ENCODE measurements at regions not wholly inside any gene's neighbourhood (a gene's known extent, or its start where the extent isn't known, plus 50 kb on each side); places are given as distances from the start of the nearest gene placed in this dataset.
"Not testable (repeated sequence)": the region's sequence is repeated elsewhere in the genome, so short reads cannot be mapped to it uniquely, and the experiment has no call there.

DNA sequence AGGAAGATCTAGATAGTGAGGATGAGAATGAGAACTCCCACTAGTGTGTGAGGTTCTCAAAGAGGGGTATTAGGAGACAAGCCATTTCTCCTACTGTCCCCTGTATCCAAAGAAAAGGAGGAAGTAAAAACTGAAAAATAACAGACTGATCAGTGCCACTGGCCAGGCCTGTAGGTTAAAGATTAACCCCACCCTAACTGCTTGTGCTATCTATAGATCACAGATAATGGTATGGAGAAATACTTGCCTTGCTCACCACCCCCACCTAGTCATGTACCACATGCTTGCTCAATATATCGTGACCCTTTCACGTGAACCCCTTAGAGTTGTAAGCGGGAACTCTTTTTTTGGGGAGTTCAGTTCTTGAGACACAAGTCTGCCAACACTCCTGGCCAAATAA, 519.7 kb upstream of the FRG2C start:
- no peaks in the 10 kb centered on the region for H3K27me3 ChIP-seq
- H3K4me3 ChIP-seq: no peak overlapping the region
- TF ChIP-seq Cebpa-rat (IDR thresholded peaks at IDR 0.05): no peak
- H3K36me3 ChIP-seq: no peaks in the 10 kb centered on the region
- H3K27ac ChIP-seq: no peak overlapping the region
- peaks cover 0 to 4% (median 0%) of the 10 kb centered on the region in 10 experiments; a peak in 1 of 20 replicates for H3K4me1 ChIP-seq
- peaks cover 0 to 8% (median 2%) of the 10 kb centered on the region in 11 experiments; a peak in 7 of 22 replicates for H3K9me3 ChIP-seq (replicated peaks in 1 of 11)
- H3K4me2 ChIP-seq: no peak overlapping the region
- no peak overlapping the region for H3K9ac ChIP-seq
- no peaks in the 10 kb centered on the region for H4K20me1 ChIP-seq

DNA sequence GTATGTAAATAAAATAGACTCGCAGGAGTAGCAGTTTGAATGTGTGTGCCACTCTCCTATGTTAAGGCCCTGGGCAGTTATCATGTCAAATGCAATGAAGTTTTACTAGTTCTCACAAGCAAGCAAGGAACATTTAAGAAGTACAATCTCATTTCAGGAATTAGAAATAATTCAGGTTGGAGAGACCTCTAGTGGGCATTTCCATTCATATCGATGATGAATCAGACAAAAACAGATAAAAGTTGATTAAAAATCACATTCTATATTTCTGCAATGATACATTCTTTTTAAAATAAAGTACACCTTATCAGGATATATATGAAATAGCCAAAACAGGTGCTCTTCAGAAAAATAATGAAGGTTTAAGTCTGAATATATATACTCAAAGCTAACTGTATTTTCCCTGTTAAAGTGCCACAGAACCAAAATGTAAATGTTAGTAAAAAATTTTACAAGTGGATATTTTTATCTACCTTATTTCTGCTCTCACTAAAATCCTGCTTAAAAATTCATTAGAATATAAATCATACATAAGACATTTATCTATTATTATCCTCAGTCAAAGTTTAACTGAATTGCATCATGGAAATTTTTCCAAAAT, 492.4 kb upstream of the FRG2C start:
- no peaks in the 10 kb centered on the region for H3K36me3 ChIP-seq
- H3K27me3 ChIP-seq: no peaks in the 10 kb centered on the region
- TF ChIP-seq Cebpa-rat (IDR thresholded peaks at IDR 0.05): no peak
- no peak overlapping the region for H3K4me2 ChIP-seq
- H4K20me1 ChIP-seq: no peaks in the 10 kb centered on the region
- peaks cover 0 to 3% (median 0%) of the 10 kb centered on the region in 10 experiments; a peak in 5 of 20 replicates for H3K4me1 ChIP-seq
- no peak overlapping the region for H3K4me3 ChIP-seq
- no peak overlapping the region for H3K27ac ChIP-seq
- no peaks in the 10 kb centered on the region for H3K9me3 ChIP-seq (replicated peaks in 1 of 11)
- no peak overlapping the region for H3K9ac ChIP-seq

DNA sequence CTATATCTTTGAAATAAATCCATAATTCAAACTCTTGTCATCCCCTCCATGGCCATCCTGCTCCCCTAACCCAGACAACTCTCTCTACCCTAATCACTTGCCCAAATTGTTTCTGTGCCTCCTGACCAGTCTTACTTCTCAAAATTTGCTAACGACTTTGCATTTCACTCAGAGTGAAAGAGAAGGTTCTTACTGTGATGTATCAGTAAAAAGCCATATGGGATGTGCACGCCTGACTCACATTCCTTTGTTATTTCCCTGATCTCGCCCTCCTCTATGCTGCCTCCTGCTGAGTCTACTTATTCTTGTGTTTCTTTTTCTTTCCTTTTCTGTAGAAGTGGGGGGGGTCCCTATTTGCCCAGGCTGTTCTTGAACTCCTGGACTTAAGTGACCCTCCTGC, 487.2 kb upstream of the FRG2C start:
- H3K4me3 ChIP-seq: no peak overlapping the region
- H3K4me2 ChIP-seq: peak overlapping the region in 7 of 11 experiments; percentile 6 to 65 (median 24); a peak in 7 of 22 replicates
- TF ChIP-seq Cebpa-rat (IDR thresholded peaks at IDR 0.05): no peak

DNA sequence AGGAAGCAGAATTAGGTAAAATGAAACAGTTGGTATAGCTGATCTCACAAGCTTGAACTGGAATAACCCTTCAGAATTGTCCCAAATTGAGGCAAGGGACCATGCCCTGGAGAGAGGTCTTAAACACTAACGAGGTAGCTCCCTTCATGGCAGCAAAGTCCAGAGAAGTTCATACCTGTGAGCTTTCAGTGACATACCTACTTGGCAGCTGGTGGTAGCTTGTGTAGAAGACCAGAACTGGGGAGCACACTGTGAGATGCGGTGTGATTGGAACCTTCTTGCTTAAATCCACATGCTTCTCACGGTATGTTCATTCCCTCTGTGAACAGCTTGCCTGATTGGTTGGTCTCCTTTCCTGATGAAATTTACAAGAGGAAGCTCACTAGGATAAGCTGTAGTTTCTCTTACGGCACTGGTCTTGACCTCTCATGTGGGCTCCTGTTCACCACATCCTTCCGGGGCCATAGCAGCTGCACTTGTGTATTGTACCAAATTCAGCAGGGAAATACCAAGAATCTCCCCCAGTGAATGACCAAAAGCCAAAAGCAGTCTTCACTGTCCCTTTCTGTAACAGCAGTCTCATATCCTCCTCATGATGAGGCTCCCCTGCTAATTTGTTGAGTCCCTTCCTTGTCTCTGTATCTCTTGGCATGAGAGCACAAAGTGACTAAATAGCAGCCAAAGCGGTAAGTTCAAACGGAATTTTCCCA, 483.7 kb upstream of the FRG2C start:
- Histone ChIP-seq H4K20me1 (no peaks in the 10 kb centered on the region), H3K4me2 (peak overlapping the region; percentile 55 to 85 (median 68)), H3K4me1 (peaks cover 33 to 50% (median 44%) of the 10 kb centered on the region in 10 experiments), H3K27ac (peak overlapping the region in 10 of 11 experiments; percentile 5 to 59 (median 46); a peak in 17 of 22 replicates), H3K9me3 (replicated peaks in 1 of 11) (peaks cover 0 to 10% (median 0%) of the 10 kb centered on the region in 11 experiments; a peak in 3 of 22 replicates), H3K36me3 (no peaks in the 10 kb centered on the region), H3K9ac (0 out of 22 replicates have a peak overlapping the region, but pooled peaks of 1 of the 11 experiments have one; percentile 29), H3K4me3 (peak overlapping the region in 1 of 10 experiments; percentile 2; a peak in 1 of 20 replicates), H3K27me3 (no peaks in the 10 kb centered on the region)
- TF ChIP-seq Cebpa-rat (IDR thresholded peaks at IDR 0.05): no peak

More for the DNA sequence above, 487.2 kb upstream of the FRG2C start:
- no peaks in the 10 kb centered on the region for H4K20me1 ChIP-seq
- no peak overlapping the region for H3K27ac ChIP-seq
- peaks cover 33 to 48% (median 44%) of the 10 kb centered on the region in 10 experiments for H3K4me1 ChIP-seq
- H3K9me3 ChIP-seq (replicated peaks in 1 of 11): no peaks in the 10 kb centered on the region
- H3K36me3 ChIP-seq: no peaks in the 10 kb centered on the region
- no peaks in the 10 kb centered on the region for H3K27me3 ChIP-seq
- no peak overlapping the region for H3K9ac ChIP-seq

DNA sequence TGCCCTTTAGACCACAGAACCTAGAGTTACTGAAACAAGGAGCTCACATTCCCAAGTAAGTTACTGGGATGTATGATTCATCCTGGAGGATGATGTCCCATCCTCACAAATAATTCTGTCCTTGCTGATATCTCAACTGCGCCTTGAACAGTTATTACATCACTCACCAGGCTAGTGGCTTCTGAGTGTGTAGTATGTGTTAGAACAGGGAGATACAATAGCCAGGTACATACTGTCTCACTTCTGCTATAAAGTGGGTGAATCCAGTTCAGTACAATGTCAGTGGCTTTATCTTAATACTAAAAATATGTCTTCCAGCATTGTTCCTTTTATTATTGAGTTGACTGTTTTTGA, 483.2 kb upstream of the FRG2C start:
- TF ChIP-seq Cebpa-rat (IDR thresholded peaks at IDR 0.05): no peak
- no peaks in the 10 kb centered on the region for H4K20me1 ChIP-seq
- peak overlapping the region in 9 of 11 experiments; percentile 5 to 59 (median 46); a peak in 16 of 22 replicates for H3K27ac ChIP-seq
- H3K9me3 ChIP-seq (replicated peaks in 1 of 11): peaks cover 0 to 10% (median 0%) of the 10 kb centered on the region in 11 experiments; a peak in 3 of 22 replicates
- H3K4me2 ChIP-seq: peak overlapping the region; percentile 55 to 85 (median 68)
- 0 out of 22 replicates have a peak overlapping the region, but pooled peaks of 1 of the 11 experiments have one; percentile 29 for H3K9ac ChIP-seq
- 0 out of 20 replicates have a peak overlapping the region, but pooled peaks of 1 of the 10 experiments have one; percentile 2 for H3K4me3 ChIP-seq
- H3K36me3 ChIP-seq: no peaks in the 10 kb centered on the region
- peaks cover 33 to 50% (median 44%) of the 10 kb centered on the region in 10 experiments for H3K4me1 ChIP-seq
- H3K27me3 ChIP-seq: no peaks in the 10 kb centered on the region

DNA sequence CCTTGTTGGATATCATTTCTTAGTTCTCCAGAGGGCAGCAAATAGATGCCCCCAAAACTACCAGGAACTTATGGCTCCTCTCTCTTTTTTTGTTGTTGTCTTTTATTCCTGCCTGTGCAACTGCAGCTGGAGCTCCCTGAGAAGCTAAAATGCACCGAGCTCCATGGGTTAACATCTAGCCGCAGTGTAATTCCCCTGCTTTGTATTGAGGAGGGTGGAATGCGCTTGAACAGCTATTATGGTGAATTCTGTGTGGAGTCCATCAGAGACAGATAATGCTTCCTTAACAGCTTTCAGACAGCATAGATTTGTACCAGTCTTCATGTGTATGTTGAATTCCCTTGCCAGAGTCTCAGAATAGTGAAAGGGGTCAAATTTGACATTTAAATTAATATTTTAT, 475.2 kb upstream of the FRG2C start:
- peaks cover 6 to 11% (median 8%) of the 10 kb centered on the region in 10 experiments; a peak in 15 of 20 replicates for H3K4me1 ChIP-seq
- TF ChIP-seq Cebpa-rat (IDR thresholded peaks at IDR 0.05): no peak

DNA sequence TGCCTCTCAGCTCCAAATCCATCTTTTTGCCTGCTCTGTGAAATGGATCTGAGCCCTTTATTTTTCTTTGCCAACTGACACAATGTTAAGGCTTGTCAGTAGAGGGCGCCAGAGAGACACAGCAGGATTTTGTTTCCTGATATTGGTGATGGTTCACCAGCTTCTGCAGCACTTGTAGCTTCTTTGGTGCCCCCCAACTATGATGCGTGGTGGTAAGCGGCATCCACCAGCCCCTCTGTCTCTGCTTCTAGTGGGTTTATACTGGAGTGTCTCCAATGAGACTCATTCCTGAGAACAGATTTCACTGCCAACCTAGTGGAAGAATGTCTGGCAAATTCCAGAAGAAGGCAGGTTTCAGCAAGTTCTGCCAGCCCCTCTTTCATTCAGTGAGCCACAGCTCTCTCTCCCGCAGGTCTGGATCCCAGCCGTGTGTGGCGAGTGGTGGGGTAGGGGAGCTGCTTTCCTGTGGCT, 471.9 kb upstream of the FRG2C start:
- H4K20me1 ChIP-seq: no peaks in the 10 kb centered on the region
- no peak overlapping the region for H3K4me3 ChIP-seq
- no peak overlapping the region for H3K4me2 ChIP-seq
- H3K27ac ChIP-seq: no peak overlapping the region
- peaks cover 0 to 8% (median 4%) of the 10 kb centered on the region in 11 experiments; a peak in 4 of 22 replicates for H3K9me3 ChIP-seq (replicated peaks in 1 of 11)
- no peaks in the 10 kb centered on the region for H3K27me3 ChIP-seq
- no peak for TF ChIP-seq Cebpa-rat (IDR thresholded peaks at IDR 0.05)
- peaks cover 6 to 18% (median 10%) of the 10 kb centered on the region in 10 experiments; a peak in 15 of 20 replicates for H3K4me1 ChIP-seq
- no peak overlapping the region for H3K9ac ChIP-seq
- no peaks in the 10 kb centered on the region for H3K36me3 ChIP-seq

More for the DNA sequence above, 475.2 kb upstream of the FRG2C start:
- H3K36me3 ChIP-seq: no peaks in the 10 kb centered on the region
- H3K9me3 ChIP-seq (replicated peaks in 1 of 11): no peaks in the 10 kb centered on the region
- H3K27ac ChIP-seq: no peak overlapping the region
- no peak overlapping the region for H3K9ac ChIP-seq
- no peaks in the 10 kb centered on the region for H4K20me1 ChIP-seq
- H3K4me2 ChIP-seq: no peak overlapping the region
- no peak overlapping the region for H3K4me3 ChIP-seq
- no peaks in the 10 kb centered on the region for H3K27me3 ChIP-seq

DNA sequence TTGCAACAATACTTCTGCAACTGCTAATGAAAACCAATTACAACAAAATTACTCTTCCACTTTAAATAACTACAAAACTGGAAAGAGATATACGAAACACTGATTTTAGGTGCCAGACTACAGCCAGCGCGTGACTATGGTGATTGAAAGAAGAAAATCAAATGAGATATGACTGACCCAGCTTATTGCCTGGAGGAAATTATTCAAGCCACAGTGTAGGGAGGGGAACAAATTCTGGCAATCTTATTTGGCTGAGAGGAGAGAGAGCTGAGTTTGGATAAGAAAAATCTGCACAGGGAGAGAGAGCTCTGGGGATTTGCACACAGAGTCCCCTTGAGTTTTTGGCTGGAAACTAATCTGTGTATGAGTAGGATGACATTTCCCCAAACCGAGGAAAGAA, 470.3 kb upstream of the FRG2C start:
- Histone ChIP-seq H3K9ac (no peak overlapping the region), H3K9me3 (replicated peaks in 1 of 11) (peaks cover 0 to 8% (median 4%) of the 10 kb centered on the region in 11 experiments; a peak in 4 of 22 replicates), H3K4me3 (no peak overlapping the region), H3K4me2 (no peak overlapping the region), H3K36me3 (no peaks in the 10 kb centered on the region), H4K20me1 (no peaks in the 10 kb centered on the region), H3K27ac (no peak overlapping the region), H3K4me1 (peaks cover 6 to 18% (median 10%) of the 10 kb centered on the region in 10 experiments; a peak in 15 of 20 replicates), H3K27me3 (no peaks in the 10 kb centered on the region)
- no peak; a peak in 1 of 22 replicates for TF ChIP-seq Cebpa-rat (IDR thresholded peaks at IDR 0.05)

DNA sequence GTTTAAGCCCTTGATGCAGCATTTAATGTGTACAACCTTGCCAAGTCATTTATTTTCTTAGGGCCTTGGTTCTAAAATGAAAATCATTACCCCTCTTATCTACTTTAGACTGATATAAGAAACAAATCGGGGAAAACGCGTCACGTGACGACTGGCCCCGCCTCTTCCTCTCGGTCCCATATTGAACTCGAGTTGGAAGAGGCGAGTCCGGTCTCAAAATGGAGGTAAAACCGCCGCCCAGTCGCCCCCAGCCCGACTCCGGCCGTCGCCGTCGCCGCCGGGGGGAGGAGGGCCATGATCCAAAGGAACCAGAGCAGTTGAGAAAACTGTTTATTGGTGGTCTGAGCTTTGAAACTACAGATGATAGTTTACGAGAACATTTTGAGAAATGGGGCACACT, 449.8 kb upstream of the FRG2C start:
- H3K4me3 ChIP-seq; H3K9me3 ChIP-seq (replicated peaks in 1 of 11); H3K27ac ChIP-seq; H4K20me1 ChIP-seq; H3K36me3 ChIP-seq; H3K9ac ChIP-seq; H3K27me3 ChIP-seq; H3K4me1 ChIP-seq; H3K4me2 ChIP-seq: not testable (repeated sequence)

Measured in BLaER1 treated with 17β-estradiol and CSF1 and Interleukin-3, amounts not matched to agents 10 nM and 100 nM (cell line).